Psoas muscle (tissue), 7 donors: ENCODE measurements at regions not wholly inside any gene's neighbourhood (a gene's known extent, or its start where the extent isn't known, plus 50 kb on each side); places are given as distances from the start of the nearest gene placed in this dataset.

Experiments
- ATAC-seq, 4 donors: fragments of 200-7000 bp; cut with Tn5 transposase; one replicate each; pipeline ENCODE4 v1.9.1; 2020; ENCODE audit warnings: moderate library complexity in 3 of 4, mild to moderate bottlenecking in 2 of 4
- DNase-seq, 2 donors: peaks; one replicate each; pipeline ENCODE4 v3.0.0-alpha.2; 2020
- H3K27ac ChIP-seq: fragments of 200-600 bp; one replicate; pipeline ENCODE4 v1.8.0; 2022
- H3K27me3 ChIP-seq, 3 donors: fragments of 200-600 bp in 1 of 3; one replicate each; pipeline versions ENCODE4 v1.6.1 to v1.8.0; 2013 to 2022; ENCODE audit warnings: low read length in 2 of 3, mild to moderate bottlenecking in 2 of 3, moderate library complexity in 1 of 3; ENCODE audit not compliant: insufficient read depth in 3 of 3
- H3K36me3 ChIP-seq, 2 donors: fragments of 200-600 bp in 1 of 2; one replicate each; pipeline versions ENCODE4 v1.6.1 to v1.8.0; 2013 to 2022; ENCODE audit warnings: low read depth in 1 of 2, mild to moderate bottlenecking in 1 of 2, moderate library complexity in 1 of 2; ENCODE audit not compliant: insufficient read depth in 1 of 2
- H3K4me1 ChIP-seq: fragments of 200-600 bp; one replicate; pipeline ENCODE4 v1.8.0; 2022
- H3K4me3 ChIP-seq: fragments of 200-600 bp; one replicate; pipeline ENCODE4 v1.8.0; 2022; ENCODE audit warnings: mild to moderate bottlenecking
- H3K9me3 ChIP-seq: fragments of 200-600 bp; one replicate; pipeline ENCODE4 v1.8.0; 2022
- WGBS, 3 donors: extraction: QIAGEN DNeasy Blood & Tissue Kit; methylation state at CpG; one replicate each; pipeline versions ENCODE4 v1.1.6 to v1.1.7; 2013; 5-methylcytosine and 5-hydroxymethylcytosine counted together
- intact Hi-C, 2 donors: fragments of 100-400 bp; cut with DNase I; formaldehyde crosslinking; loops; one replicate each; pipeline versions ENCODE4 v1.11.0 to v1.14.2; 2022
- TF ChIP-seq, protein P1 (sequence below): fragments of 200-600 bp; IDR thresholded peaks from one replicate; pipeline ENCODE4 v1.8.0; 2022; ENCODE audit warnings: antibody characterized with exemption
- donor health status: healthy with polysubstance abuse.
- donor health status: DM: no; HTN: no; CAD: no; lungs with moderate emphysema.
- donor health status: Bipolar disorder and iron deficiency.
- donor health status: healthy.
- donor health status: DM: yes; HTN: yes; CAD: no.
- donor health status: DM: no; HTN: no; CAD: no.
- donor health status: DM: yes; HTN: yes; CAD: no.

DNA sequence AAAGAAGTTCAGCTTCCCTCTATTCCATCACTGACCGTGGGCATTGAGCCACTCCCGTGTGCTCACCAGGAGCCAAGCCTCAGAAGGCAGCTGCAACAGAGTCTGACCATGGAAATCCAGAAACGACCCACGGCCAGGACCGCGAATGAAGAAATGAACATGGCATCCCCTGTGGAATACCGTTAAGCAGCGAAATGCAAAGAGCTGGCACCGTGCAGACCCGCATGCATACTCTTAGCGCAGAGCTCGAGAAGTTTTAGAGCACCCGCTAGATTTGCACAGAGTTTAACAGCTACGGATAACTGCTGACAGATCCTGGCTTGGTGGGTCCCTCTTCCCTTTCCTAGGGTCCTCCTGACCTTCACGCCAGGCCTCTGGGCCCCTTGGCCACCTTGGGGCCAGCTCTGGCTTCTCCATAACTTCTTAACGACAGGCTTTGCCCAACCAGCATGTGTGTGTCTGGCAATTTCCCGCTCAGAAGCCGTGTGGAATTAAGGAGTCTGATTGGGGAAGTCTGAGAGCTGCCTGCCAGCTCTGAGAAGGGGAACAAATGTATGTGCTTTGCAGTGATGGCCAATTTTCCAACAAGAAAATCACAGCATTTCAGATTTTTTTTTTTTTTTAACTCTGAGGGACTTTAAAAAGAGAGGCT, 75.3 kb upstream of the COL5A1 start:
- TF ChIP-seq, protein P1, sequence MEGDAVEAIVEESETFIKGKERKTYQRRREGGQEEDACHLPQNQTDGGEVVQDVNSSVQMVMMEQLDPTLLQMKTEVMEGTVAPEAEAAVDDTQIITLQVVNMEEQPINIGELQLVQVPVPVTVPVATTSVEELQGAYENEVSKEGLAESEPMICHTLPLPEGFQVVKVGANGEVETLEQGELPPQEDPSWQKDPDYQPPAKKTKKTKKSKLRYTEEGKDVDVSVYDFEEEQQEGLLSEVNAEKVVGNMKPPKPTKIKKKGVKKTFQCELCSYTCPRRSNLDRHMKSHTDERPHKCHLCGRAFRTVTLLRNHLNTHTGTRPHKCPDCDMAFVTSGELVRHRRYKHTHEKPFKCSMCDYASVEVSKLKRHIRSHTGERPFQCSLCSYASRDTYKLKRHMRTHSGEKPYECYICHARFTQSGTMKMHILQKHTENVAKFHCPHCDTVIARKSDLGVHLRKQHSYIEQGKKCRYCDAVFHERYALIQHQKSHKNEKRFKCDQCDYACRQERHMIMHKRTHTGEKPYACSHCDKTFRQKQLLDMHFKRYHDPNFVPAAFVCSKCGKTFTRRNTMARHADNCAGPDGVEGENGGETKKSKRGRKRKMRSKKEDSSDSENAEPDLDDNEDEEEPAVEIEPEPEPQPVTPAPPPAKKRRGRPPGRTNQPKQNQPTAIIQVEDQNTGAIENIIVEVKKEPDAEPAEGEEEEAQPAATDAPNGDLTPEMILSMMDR, result no peak
- 47 to 51% (median 50%) methylated on average over 18 of the region's 18 CpGs for WGBS, 3 donors
- DNase-seq, result no peak

DNA sequence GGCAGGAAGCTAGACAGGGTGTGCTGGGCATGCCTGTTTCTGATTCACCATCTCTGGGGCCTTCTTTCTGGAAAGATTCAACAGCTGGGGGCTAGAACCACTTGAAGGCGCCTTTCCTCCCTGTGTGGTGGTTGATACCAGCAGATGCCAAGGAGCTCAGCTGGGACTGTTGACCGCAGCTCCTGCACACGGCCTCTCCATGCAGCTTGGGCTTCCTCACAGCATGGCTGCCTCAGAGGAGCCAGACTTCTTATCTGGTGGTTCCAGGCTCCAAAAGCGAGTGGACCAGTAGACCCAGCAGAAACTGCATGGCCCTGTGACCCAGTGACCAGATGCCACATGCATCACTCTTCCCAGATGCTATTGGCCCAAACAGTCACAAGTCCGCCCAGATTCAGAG, 74.7 kb upstream of the COL5A1 start:
- TF ChIP-seq, protein P1, result no peak
- 96% methylated on average over 5 of the region's 5 CpGs for WGBS, 3 donors
- ATAC-seq, result no peak

More for the DNA sequence above, 75.3 kb upstream of the COL5A1 start:
- Histone ChIP-seq H3K4me1 (no peaks in the 10 kb centered on the region), H3K4me3 (no peak overlapping the region), H3K9me3 (no peaks in the 10 kb centered on the region), H3K27me3 (peaks cover 0 to 22% (median 0%) of the 10 kb centered on the region in 3 donors), H3K27ac (no peak overlapping the region), H3K36me3 (no peaks in the 10 kb centered on the region)
- intact Hi-C loops, result no loop called here
- ATAC-seq, result no peak

DNA sequence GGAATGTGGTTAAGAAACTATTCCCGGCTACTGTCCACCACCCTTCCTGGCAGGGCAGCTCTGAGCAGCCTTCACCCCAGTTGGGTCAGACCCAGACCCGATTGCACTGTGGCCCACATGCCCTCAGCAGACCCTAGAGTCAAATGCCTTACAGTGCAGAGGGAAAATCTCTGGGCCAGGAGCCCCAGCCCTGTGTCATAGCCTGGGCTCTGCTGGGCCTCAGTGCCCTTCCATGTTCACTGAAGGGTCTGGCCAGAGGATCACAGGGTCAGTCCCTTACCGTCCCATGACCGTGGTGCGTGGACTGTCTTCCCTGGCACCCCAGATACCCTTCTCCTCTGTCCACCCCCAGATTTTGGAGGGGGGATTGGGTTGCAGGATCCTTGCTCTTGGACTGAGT, 73.5 kb upstream of the COL5A1 start:
- WGBS, 3 donors, result 69 to 74% (median 72%) methylated on average over 5 of the region's 5 CpGs
- intact Hi-C loops, result no loop called here
- Histone ChIP-seq H3K9me3 (no peaks in the 10 kb centered on the region), H3K27ac (no peak overlapping the region), H3K36me3 (no peaks in the 10 kb centered on the region), H3K4me1 (no peaks in the 10 kb centered on the region), H3K27me3 (peaks cover 0 to 30% (median 0%) of the 10 kb centered on the region in 3 donors), H3K4me3 (no peak overlapping the region)
- DNase-seq (no peak), ATAC-seq (no peak)
- TF ChIP-seq, protein P1, result no peak

More for the DNA sequence above, 74.7 kb upstream of the COL5A1 start:
- Histone ChIP-seq H3K27me3 (peaks cover 0 to 23% (median 0%) of the 10 kb centered on the region in 3 donors), H3K4me3 (no peak overlapping the region), H3K27ac (no peak overlapping the region), H3K9me3 (no peaks in the 10 kb centered on the region), H3K4me1 (no peaks in the 10 kb centered on the region), H3K36me3 (no peaks in the 10 kb centered on the region)
- intact Hi-C loops, result no loop called here
- DNase-seq, result no peak

- H3K36me3 ChIP-seq, result no peaks in the 10 kb centered on the region
- WGBS, 3 donors, result 83 to 89% (median 87%) methylated on average over 3 of the region's 3 CpGs
- no peak for DNase-seq
- intact Hi-C loops, result no loop called here
- no peak overlapping the region for H3K4me3 ChIP-seq
- H3K9me3 ChIP-seq, result no peaks in the 10 kb centered on the region
- no peak overlapping the region for H3K27ac ChIP-seq
- TF ChIP-seq, protein P1, result no peak
- no peaks in the 10 kb centered on the region for H3K4me1 ChIP-seq
- ATAC-seq, result no peak
- peaks cover 0 to 30% (median 0%) of the 10 kb centered on the region in 3 donors for H3K27me3 ChIP-seq
Observed at GRCh38 chr9:134568811-134569210, 72.8 kb upstream of the COL5A1 start.

DNA sequence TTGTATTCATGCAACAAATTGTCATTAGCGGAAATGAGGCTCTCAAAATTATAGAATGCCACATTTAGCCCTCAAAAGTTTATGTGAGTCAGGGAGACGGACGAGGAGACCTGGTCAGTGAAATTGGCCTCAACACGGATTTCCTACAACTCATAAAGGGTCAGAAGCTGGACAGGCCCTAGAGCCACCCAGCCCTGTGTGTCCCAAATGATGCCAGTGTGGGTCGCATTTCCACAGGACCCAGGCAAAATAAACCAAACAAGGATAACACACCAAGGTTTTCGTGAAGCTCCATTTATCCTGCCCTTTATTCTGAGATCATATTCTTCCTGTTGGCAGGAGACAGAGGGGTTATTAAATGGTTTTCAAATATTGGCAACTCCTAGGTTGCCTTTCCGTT, 72.0 kb upstream of the COL5A1 start:
- ATAC-seq (no peak), DNase-seq (no peak)
- H3K4me3 ChIP-seq, result no peak overlapping the region
- TF ChIP-seq, protein P1, result no peak
- WGBS, 3 donors, result 65 to 76% (median 70%) methylated on average over 7 of the region's 7 CpGs
- no peaks in the 10 kb centered on the region for H3K9me3 ChIP-seq
- H3K27ac ChIP-seq, result no peak overlapping the region
- H3K27me3 ChIP-seq, result peaks cover 0 to 30% (median 0%) of the 10 kb centered on the region in 3 donors
- intact Hi-C loops, result no loop called here
- no peaks in the 10 kb centered on the region for H3K36me3 ChIP-seq
- no peaks in the 10 kb centered on the region for H3K4me1 ChIP-seq
